SU-DHL-6 (cell line): ENCODE measurements at regions not wholly inside any gene's neighbourhood (a gene's known extent, or its start where the extent isn't known, plus 50 kb on each side); places are given as distances from the start of the nearest gene placed in this dataset.

Experiments
- EZH2phosphoT487 ChIP-seq: fragments of 200-600 bp; sonication (generic), shearing (Covaris generic); conservative IDR thresholded peaks from 2 replicates; pipeline ENCODE4 v1.6.1; 2018; ENCODE audit warnings: mild to moderate bottlenecking, antibody characterized with exemption, low read length, moderate library complexity, mixed read lengths
- TF ChIP-seq, protein P1 (sequence below): fragments of 200-600 bp; sonication (generic); IDR thresholded peaks from one replicate; pipeline ENCODE4 v1.5.1; 2017; ENCODE audit warnings: antibody characterized with exemption, mild to moderate bottlenecking, low read length, moderate library complexity; ENCODE audit not compliant: insufficient read depth, poor library complexity, severe bottlenecking

DNA sequence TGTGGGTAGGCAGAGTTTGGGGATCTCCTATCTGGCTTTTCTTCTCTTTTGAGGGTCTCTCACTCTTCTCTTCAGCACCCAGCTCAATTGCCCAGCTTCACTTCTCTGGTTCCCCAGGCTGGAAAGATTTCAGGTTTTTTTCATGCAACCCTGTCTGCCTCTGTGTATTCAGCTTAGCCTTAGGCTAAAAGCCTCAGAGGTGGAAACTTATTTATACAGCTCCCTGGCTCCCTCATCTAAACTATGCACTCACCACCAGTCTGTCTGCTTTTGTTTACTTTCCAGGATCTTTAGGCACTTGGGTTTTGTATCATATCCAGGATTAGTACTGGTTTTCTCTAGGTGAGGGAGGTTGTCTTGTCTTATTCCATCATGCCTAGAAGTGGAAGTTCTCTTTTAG, 540.2 kb upstream of the TRPC7 start:
- TF ChIP-seq, protein P1, sequence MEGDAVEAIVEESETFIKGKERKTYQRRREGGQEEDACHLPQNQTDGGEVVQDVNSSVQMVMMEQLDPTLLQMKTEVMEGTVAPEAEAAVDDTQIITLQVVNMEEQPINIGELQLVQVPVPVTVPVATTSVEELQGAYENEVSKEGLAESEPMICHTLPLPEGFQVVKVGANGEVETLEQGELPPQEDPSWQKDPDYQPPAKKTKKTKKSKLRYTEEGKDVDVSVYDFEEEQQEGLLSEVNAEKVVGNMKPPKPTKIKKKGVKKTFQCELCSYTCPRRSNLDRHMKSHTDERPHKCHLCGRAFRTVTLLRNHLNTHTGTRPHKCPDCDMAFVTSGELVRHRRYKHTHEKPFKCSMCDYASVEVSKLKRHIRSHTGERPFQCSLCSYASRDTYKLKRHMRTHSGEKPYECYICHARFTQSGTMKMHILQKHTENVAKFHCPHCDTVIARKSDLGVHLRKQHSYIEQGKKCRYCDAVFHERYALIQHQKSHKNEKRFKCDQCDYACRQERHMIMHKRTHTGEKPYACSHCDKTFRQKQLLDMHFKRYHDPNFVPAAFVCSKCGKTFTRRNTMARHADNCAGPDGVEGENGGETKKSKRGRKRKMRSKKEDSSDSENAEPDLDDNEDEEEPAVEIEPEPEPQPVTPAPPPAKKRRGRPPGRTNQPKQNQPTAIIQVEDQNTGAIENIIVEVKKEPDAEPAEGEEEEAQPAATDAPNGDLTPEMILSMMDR, result no peak
- no peak for TF ChIP-seq EZH2phosphoT487
